Lung (tissue), 11 donors: ENCODE measurements at regions not wholly inside any gene's neighbourhood (a gene's known extent, or its start where the extent isn't known, plus 50 kb on each side); places are given as distances from the start of the nearest gene placed in this dataset.

ENCODE experiments used
- ATAC-seq: fragments of 200-7000 bp; cut with Tn5 transposase; one replicate; pipeline ENCODE4 v1.9.1; 2020; ENCODE audit warnings: moderate number of reproducible peaks; ENCODE audit not compliant: insufficient read depth, low FRiP score
- DNase-seq, 3 donors: peaks; one replicate each; pipeline ENCODE4 v3.0.0-alpha.2; 2013 to 2017
- H3K27ac ChIP-seq, 2 donors: one replicate each; pipeline ENCODE4 v1.5.1; 2013; ENCODE audit warnings: mild to moderate bottlenecking in 2 of 2, moderate library complexity in 2 of 2, control low read depth in 1 of 2, inconsistent platforms in 1 of 2, low read depth in 1 of 2, low read length in 1 of 2
- H3K27me3 ChIP-seq, 3 donors: one replicate each; pipeline ENCODE4 v1.5.1; 2013; ENCODE audit warnings: low read length in 2 of 3; ENCODE audit not compliant: control insufficient read depth in 3 of 3, insufficient read depth in 3 of 3
- H3K36me3 ChIP-seq, 4 donors: one replicate each; pipeline ENCODE4 v1.5.1; 2013; ENCODE audit warnings: low read length in 4 of 4, mild to moderate bottlenecking in 1 of 4, moderate library complexity in 1 of 4; ENCODE audit not compliant: control insufficient read depth in 4 of 4, insufficient read depth in 4 of 4
- H3K4me1 ChIP-seq, 5 donors: one replicate each; pipeline ENCODE4 v1.5.1; 2013; ENCODE audit warnings: low read length in 5 of 5, mild to moderate bottlenecking in 2 of 5, moderate library complexity in 1 of 5; ENCODE audit not compliant: control insufficient read depth in 5 of 5, insufficient read depth in 5 of 5
- H3K4me3 ChIP-seq: one replicate; pipeline ENCODE4 v1.5.1; 2013; ENCODE audit warnings: mild to moderate bottlenecking, control low read depth, moderate library complexity
- H3K9ac ChIP-seq, 2 donors: one replicate each; pipeline ENCODE4 v1.5.1; 2013; ENCODE audit warnings: low read length in 2 of 2, control low read depth in 1 of 2; ENCODE audit not compliant: insufficient read depth in 1 of 2
- H3K9me3 ChIP-seq, 4 donors: one replicate each; pipeline ENCODE4 v1.5.1; 2013; ENCODE audit warnings: low read length in 3 of 4, mild to moderate bottlenecking in 1 of 4, moderate library complexity in 1 of 4; ENCODE audit not compliant: control insufficient read depth in 4 of 4, insufficient read depth in 3 of 4
- CTCF ChIP-seq: IDR thresholded peaks from 2 replicates; pipeline ENCODE4 v1.5.1; 2012; ENCODE audit warnings: mild to moderate bottlenecking; ENCODE audit errors: control extremely low read depth, extremely low read depth
- WGBS, 2 donors: extraction: QIAGEN DNeasy Blood & Tissue Kit; methylation state at CpG; one replicate each; pipeline ENCODE4 v1.1.7; 2013; 5-methylcytosine and 5-hydroxymethylcytosine counted together
- donor health status: control.
- donor health status: control.
- donor health status: Bipolar disorder and iron deficiency.
- donor health status: healthy.
- donor health status: DM: yes; HTN: yes; CAD: no.

DNA sequence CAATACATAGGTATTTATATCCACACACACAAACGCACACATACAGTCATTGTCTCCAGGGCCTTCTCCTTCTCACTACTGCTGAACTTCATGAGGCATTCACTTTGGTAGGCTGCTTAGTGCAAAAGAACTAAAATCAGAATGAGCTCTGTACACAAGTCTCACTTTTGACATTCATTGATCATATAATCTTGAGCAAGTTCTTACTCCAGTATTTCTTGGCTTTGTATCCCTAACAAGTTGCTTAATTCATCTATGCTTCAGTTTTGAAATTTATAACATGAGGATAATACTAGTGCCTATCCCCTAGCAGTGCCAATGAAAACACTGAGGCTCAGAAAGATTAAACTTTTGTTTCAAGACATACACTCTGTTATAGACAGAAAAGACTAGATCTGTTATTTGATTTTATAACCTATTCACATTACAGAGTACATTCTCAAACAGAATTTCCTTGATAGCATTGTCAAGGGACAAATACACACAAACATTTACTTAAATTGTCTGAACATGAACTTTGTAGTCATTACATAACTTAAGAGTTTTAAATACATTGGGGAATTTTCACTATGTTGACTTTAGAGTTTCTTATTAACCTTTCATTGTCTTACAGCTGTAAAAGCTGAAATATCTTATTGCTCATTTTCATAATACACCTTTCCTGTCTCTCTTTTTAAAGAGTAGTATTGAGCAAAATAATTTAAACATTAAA is 55.0 kb upstream of the SI start:
- 84 to 88% methylated on average over 1 of the region's 1 CpG for WGBS, 2 donors
- H3K9me3 ChIP-seq = no peaks in the 10 kb centered on the region
- TF ChIP-seq CTCF = no peak
- no peak overlapping the region for H3K27ac ChIP-seq
- no peaks in the 10 kb centered on the region for H3K4me1 ChIP-seq
- H3K9ac ChIP-seq = no peak overlapping the region
- H3K27me3 ChIP-seq = no peaks in the 10 kb centered on the region
- H3K4me3 ChIP-seq = no peak overlapping the region
- no peak for DNase-seq
- H3K36me3 ChIP-seq = no peaks in the 10 kb centered on the region
- no peak for ATAC-seq

DNA sequence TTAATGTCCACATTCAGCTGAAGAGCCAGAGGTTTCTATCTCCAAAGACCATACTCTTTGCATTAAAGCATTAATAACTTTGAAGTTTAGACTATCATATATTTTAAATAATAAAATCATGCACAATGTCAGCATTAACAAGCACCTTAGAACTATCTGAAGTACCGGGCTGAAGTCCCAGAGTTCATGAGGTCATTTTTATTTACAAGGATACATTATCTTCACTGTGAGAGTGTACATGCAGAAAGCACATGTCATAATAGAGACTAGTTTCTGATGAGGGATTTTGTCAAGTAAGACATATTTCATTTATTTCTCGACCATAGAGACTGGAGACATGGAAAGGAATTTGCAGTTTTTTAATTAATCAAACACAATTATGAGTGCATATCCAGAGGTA is 52.4 kb upstream of the SI start:
- Histone ChIP-seq H3K27ac (no peak overlapping the region), H3K9me3 (no peaks in the 10 kb centered on the region), H3K4me1 (no peaks in the 10 kb centered on the region), H3K9ac (no peak overlapping the region), H3K4me3 (no peak overlapping the region), H3K27me3 (no peaks in the 10 kb centered on the region), H3K36me3 (no peaks in the 10 kb centered on the region)
- DNase-seq = no peak
- no peak for TF ChIP-seq CTCF
- WGBS, 2 donors = 54 to 75% methylated on average over 2 of the region's 2 CpGs
- no peak for ATAC-seq

- Histone ChIP-seq H3K27ac (no peak overlapping the region), H3K4me3 (no peak overlapping the region), H3K9ac (no peak overlapping the region), H3K27me3 (no peaks in the 10 kb centered on the region), H3K9me3 (no peaks in the 10 kb centered on the region), H3K36me3 (no peaks in the 10 kb centered on the region), H3K4me1 (no peaks in the 10 kb centered on the region)
- TF ChIP-seq CTCF = no peak
- ATAC-seq (peak; percentile 21), DNase-seq (no peak)
- 33 to 83% methylated on average over 1 of the region's 1 CpG for WGBS, 2 donors
These were observed 50.2 kb upstream of the SI start for GRCh38 chr3:165128544-165128943.
